ENCODE measurements at regions not wholly inside any gene's neighbourhood (a gene's known extent, or its start where the extent isn't known, plus 50 kb on each side); places are given as distances from the start of the nearest gene placed in this dataset.

- no peak for DNase-seq
These were observed 288.6 kb downstream of the AACS start for GRCh38 chr12:125353871-125354270.

GRCh38 chr12:125355614-125356013, 290.4 kb downstream of the AACS start:
- DNase-seq (peak in 1 of 5 donors; percentile 11), FAIRE-seq (no peak)
- Histone ChIP-seq H3K4me3 (ENCODE audit: low read length in 3 of 3) (no peak overlapping the region), H3K36me3 (ENCODE audit: control insufficient read depth in 2 of 3, insufficient read depth in 3 of 3, low read length in 3 of 3) (no peaks in the 10 kb centered on the region), H3K27ac (ENCODE audit: low read depth in 2 of 2, low read length in 2 of 2) (no peak overlapping the region), H3K9me3 (ENCODE audit: control insufficient read depth in 2 of 3, insufficient read depth in 1 of 3, low read length in 3 of 3) (no peaks in the 10 kb centered on the region), H3K27me3 (ENCODE audit: control insufficient read depth, insufficient read depth, low read length) (no peaks in the 10 kb centered on the region), H3K4me1 (ENCODE audit: control insufficient read depth in 2 of 3, insufficient read depth in 2 of 3, low read depth in 1 of 3, low read length in 3 of 3) (no peaks in the 10 kb centered on the region), H3K9ac (ENCODE audit: low read length in 3 of 3) (no peak overlapping the region)
- intact Hi-C loops (cut with DNase I) = no loop called here
- no peak for TF ChIP-seq CTCF (IDR thresholded peaks at IDR 0.05; ENCODE audit: borderline replicate concordance, extremely low read depth, insufficient read depth)

More at GRCh38 chr12:125353871-125354270, 288.6 kb downstream of the AACS start:
- no peak overlapping the region for H3K27ac ChIP-seq (ENCODE audit: low read depth in 2 of 2, low read length in 2 of 2)
- H3K9me3 ChIP-seq (ENCODE audit: control insufficient read depth in 2 of 3, insufficient read depth in 1 of 3, low read length in 3 of 3) = no peaks in the 10 kb centered on the region
- H3K4me1 ChIP-seq (ENCODE audit: control insufficient read depth in 2 of 3, insufficient read depth in 2 of 3, low read depth in 1 of 3, low read length in 3 of 3) = no peaks in the 10 kb centered on the region
- no peak for FAIRE-seq
- H3K9ac ChIP-seq (ENCODE audit: low read length in 3 of 3) = no peak overlapping the region
- no peak for TF ChIP-seq CTCF (IDR thresholded peaks at IDR 0.05; ENCODE audit: borderline replicate concordance, extremely low read depth, insufficient read depth)
- H3K36me3 ChIP-seq (ENCODE audit: control insufficient read depth in 2 of 3, insufficient read depth in 3 of 3, low read length in 3 of 3) = no peaks in the 10 kb centered on the region
- no peak overlapping the region for H3K4me3 ChIP-seq (ENCODE audit: low read length in 3 of 3)
- intact Hi-C loops (cut with DNase I) = no loop called here
- no peaks in the 10 kb centered on the region for H3K27me3 ChIP-seq (ENCODE audit: control insufficient read depth, insufficient read depth, low read length)

GRCh38 chr12:125356111-125356510, 290.9 kb downstream of the AACS start:
- intact Hi-C loops (cut with DNase I) = no loop called here
- no peak for DNase-seq
- Histone ChIP-seq H3K27me3 (ENCODE audit: control insufficient read depth, insufficient read depth, low read length) (no peaks in the 10 kb centered on the region), H3K9ac (ENCODE audit: low read length in 3 of 3) (no peak overlapping the region), H3K9me3 (ENCODE audit: control insufficient read depth in 2 of 3, insufficient read depth in 1 of 3, low read length in 3 of 3) (no peaks in the 10 kb centered on the region), H3K4me1 (ENCODE audit: control insufficient read depth in 2 of 3, insufficient read depth in 2 of 3, low read depth in 1 of 3, low read length in 3 of 3) (no peaks in the 10 kb centered on the region), H3K27ac (ENCODE audit: low read depth in 2 of 2, low read length in 2 of 2) (no peak overlapping the region), H3K4me3 (ENCODE audit: low read length in 3 of 3) (no peak overlapping the region), H3K36me3 (ENCODE audit: control insufficient read depth in 2 of 3, insufficient read depth in 3 of 3, low read length in 3 of 3) (no peaks in the 10 kb centered on the region)
- no peak for TF ChIP-seq CTCF (IDR thresholded peaks at IDR 0.05; ENCODE audit: borderline replicate concordance, extremely low read depth, insufficient read depth)
- FAIRE-seq = no peak

GRCh38 chr12:125357561-125357960, 292.3 kb downstream of the AACS start:
- DNase-seq (no peak), FAIRE-seq (no peak)
- H3K9me3 ChIP-seq (ENCODE audit: control insufficient read depth in 2 of 3, insufficient read depth in 1 of 3, low read length in 3 of 3) = no peaks in the 10 kb centered on the region
- intact Hi-C loops (cut with DNase I) = no loop called here
- H3K36me3 ChIP-seq (ENCODE audit: control insufficient read depth in 2 of 3, insufficient read depth in 3 of 3, low read length in 3 of 3) = no peaks in the 10 kb centered on the region
- no peak overlapping the region for H3K9ac ChIP-seq (ENCODE audit: low read length in 3 of 3)
- H3K27me3 ChIP-seq (ENCODE audit: control insufficient read depth, insufficient read depth, low read length) = no peaks in the 10 kb centered on the region
- no peak overlapping the region for H3K27ac ChIP-seq (ENCODE audit: low read depth in 2 of 2, low read length in 2 of 2)
- H3K4me3 ChIP-seq (ENCODE audit: low read length in 3 of 3) = no peak overlapping the region
- no peak for TF ChIP-seq CTCF (IDR thresholded peaks at IDR 0.05; ENCODE audit: borderline replicate concordance, extremely low read depth, insufficient read depth)
- no peaks in the 10 kb centered on the region for H3K4me1 ChIP-seq (ENCODE audit: control insufficient read depth in 2 of 3, insufficient read depth in 2 of 3, low read depth in 1 of 3, low read length in 3 of 3)
